Stomach (tissue), 8 donors: ENCODE measurements at regions not wholly inside any gene's neighbourhood (a gene's known extent, or its start where the extent isn't known, plus 50 kb on each side); places are given as distances from the start of the nearest gene placed in this dataset.

Experiments
- DNase-seq, 2 donors: peaks; one replicate each; pipeline versions ENCODE4 v3.0.0 to v3.0.0-alpha.2; 2013 to 2019
- H3K27ac ChIP-seq, 5 donors: fragments of 200-600 bp in 4 of 5; sonication (generic) in 4 of 5; one replicate each; pipeline ENCODE4 v1.5.1; 2013 to 2019; ENCODE audit warnings: mild to moderate bottlenecking in 1 of 5, moderate library complexity in 1 of 5
- H3K27me3 ChIP-seq, 3 donors: fragments of 200-600 bp; sonication (generic); one replicate each; pipeline ENCODE4 v1.5.1; 2017 to 2019; ENCODE audit warnings: mixed run types in 1 of 3
- H3K36me3 ChIP-seq, 4 donors: fragments of 200-600 bp; sonication (generic); 1 replicate in 3 of 4; 2 replicates in 1 of 4; pipeline ENCODE4 v1.5.1; 2016 to 2019
- H3K4me1 ChIP-seq, 4 donors: fragments of 200-600 bp; sonication (generic); one replicate each; pipeline ENCODE4 v1.5.1; 2016 to 2019
- H3K4me3 ChIP-seq, 4 donors: fragments of 200-600 bp; sonication (generic) in 3 of 4; one replicate each; pipeline ENCODE4 v1.5.1; 2016 to 2019; ENCODE audit warnings: mild to moderate bottlenecking in 1 of 4
- H3K9me3 ChIP-seq, 4 donors: fragments of 200-600 bp; sonication (generic); one replicate each; pipeline ENCODE4 v1.5.1; 2016 to 2019
- CTCF ChIP-seq, 7 experiments: fragments of 450-650 bp in 4 of 7; fragments of 200-600 bp in 3 of 7; sonication (generic) in 3 of 7; IDR thresholded peaks; one replicate each; pipeline ENCODE4 v1.5.1; 2016 to 2019; ENCODE audit warnings: antibody characterized with exemption in 7 of 7, control low read depth in 2 of 7, mild to moderate bottlenecking in 1 of 7
- EP300 ChIP-seq: sonication (generic); formaldehyde crosslinking; IDR thresholded peaks from one replicate; pipeline ENCODE4 v1.6.1; 2017; ENCODE audit warnings: antibody characterized with exemption
- POLR2A ChIP-seq, 4 donors: fragments of 450-650 bp; IDR thresholded peaks; one replicate each; pipeline ENCODE4 v1.6.1; 2016; ENCODE audit warnings: antibody characterized with exemption in 4 of 4, control low read depth in 2 of 4, mild to moderate bottlenecking in 1 of 4, moderate library complexity in 1 of 4
- POLR2AphosphoS5 ChIP-seq, 3 donors: sonication (generic); formaldehyde crosslinking; IDR thresholded peaks; one replicate each; pipeline ENCODE4 v1.6.1; 2016; ENCODE audit warnings: antibody characterized with exemption in 3 of 3
- WGBS, 5 donors: extraction: QIAGEN DNeasy Blood & Tissue Kit in 3 of 5; methylation state at CpG; one replicate each; pipeline versions ENCODE4 v1.1.5 to v1.1.7; 2013 to 2018; 5-methylcytosine and 5-hydroxymethylcytosine counted together
- intact Hi-C: fragments of 100-400 bp; cut with DNase I; formaldehyde crosslinking; loops from one replicate; pipeline ENCODE4 v1.15.1; 2023; ENCODE audit warnings: low total_unique reads
- donor health status: healthy with polysubstance abuse.
- donor health status: Bipolar disorder and iron deficiency.
- donor health status: healthy.

GRCh38 chr4:182083671-182084410, 159.4 kb upstream of the TENM3 start:
- TF ChIP-seq POLR2AphosphoS5 (IDR thresholded peaks at IDR 0.05) (no peak), POLR2A (IDR thresholded peaks at IDR 0.05) (no peak), CTCF (IDR thresholded peaks at IDR 0.05) (no peak), EP300 (no peak)
- Histone ChIP-seq H3K4me1 (no peaks in the 10 kb centered on the region), H3K9me3 (no peaks in the 10 kb centered on the region), H3K27me3 (no peaks in the 10 kb centered on the region), H3K4me3 (no peak overlapping the region), H3K36me3 (no peaks in the 10 kb centered on the region), H3K27ac (no peak overlapping the region)
- DNase-seq = no peak
- intact Hi-C loops = no loop called here
- 83 to 92% (median 85%) methylated on average over 8 of the region's 8 CpGs for WGBS, 5 donors

GRCh38 chr4:182085051-182085480, 158.1 kb upstream of the TENM3 start:
- intact Hi-C loops = no loop called here
- H3K4me1 ChIP-seq = no peaks in the 10 kb centered on the region
- no peaks in the 10 kb centered on the region for H3K27me3 ChIP-seq
- TF ChIP-seq CTCF (IDR thresholded peaks at IDR 0.05) = no peak
- H3K27ac ChIP-seq = no peak overlapping the region
- H3K36me3 ChIP-seq = no peaks in the 10 kb centered on the region
- no peaks in the 10 kb centered on the region for H3K9me3 ChIP-seq
- no peak overlapping the region for H3K4me3 ChIP-seq
- DNase-seq = no peak
- 55 to 62% (median 57%) methylated on average over 4 of the region's 4 CpGs for WGBS, 5 donors

GRCh38 chr4:182089326-182089725, 153.9 kb upstream of the TENM3 start:
- Histone ChIP-seq H3K27me3 (no peaks in the 10 kb centered on the region), H3K27ac (no peak overlapping the region), H3K36me3 (no peaks in the 10 kb centered on the region), H3K9me3 (no peaks in the 10 kb centered on the region), H3K4me3 (no peak overlapping the region), H3K4me1 (no peaks in the 10 kb centered on the region)
- intact Hi-C loops = no loop called here
- TF ChIP-seq POLR2AphosphoS5 (IDR thresholded peaks at IDR 0.05) (no peak), CTCF (IDR thresholded peaks at IDR 0.05) (no peak), EP300 (no peak), POLR2A (IDR thresholded peaks at IDR 0.05) (no peak)
- DNase-seq = no peak
- 61 to 87% (median 85%) methylated on average over 2 of the region's 2 CpGs for WGBS, 5 donors

GRCh38 chr4:182090186-182090585, 153.0 kb upstream of the TENM3 start:
- TF ChIP-seq EP300 (no peak), POLR2AphosphoS5 (IDR thresholded peaks at IDR 0.05) (no peak), POLR2A (IDR thresholded peaks at IDR 0.05) (no peak), CTCF (IDR thresholded peaks at IDR 0.05) (no peak)
- no peak overlapping the region for H3K4me3 ChIP-seq
- intact Hi-C loops = no loop called here
- no peaks in the 10 kb centered on the region for H3K4me1 ChIP-seq
- 74 to 83% (median 82%) methylated on average over 5 of the region's 5 CpGs for WGBS, 5 donors
- no peaks in the 10 kb centered on the region for H3K36me3 ChIP-seq
- no peaks in the 10 kb centered on the region for H3K27me3 ChIP-seq
- peak in 1 of 2 donors; percentile 4 for DNase-seq
- H3K27ac ChIP-seq = no peak overlapping the region
- no peaks in the 10 kb centered on the region for H3K9me3 ChIP-seq
